A549 (cell line): ENCODE measurements at regions not wholly inside any gene's neighbourhood (a gene's known extent, or its start where the extent isn't known, plus 50 kb on each side); places are given as distances from the start of the nearest gene placed in this dataset.

Source experiments
- ATAC-seq, 2 experiments: fragments of 200-7000 bp in 1 of 2; fragments of >200 bp in 1 of 2; cut with Nextera tagmentation in 1 of 2; cut with Tn5 transposase in 1 of 2; 3 replicates each; pipeline versions ENCODE4 v1.8.0 to v1.9.1; 2018 to 2020; ENCODE audit warnings: mild to moderate bottlenecking in 1 of 2, moderate library complexity in 1 of 2
- CTCF ChIA-PET: fragments of 300-600 bp; sonication (Branson Sonifier 250); formaldehyde crosslinking; extraction: SDS; loops from one replicate; lab custom pipeline; 2021; ENCODE audit warnings: antibody characterized with exemption, inconsistent platforms; lab: Yijun Ruan, JAX
- POLR2A ChIA-PET: fragments of 350-600 bp; formaldehyde crosslinking; extraction: SDS; loops from one replicate; lab custom pipeline; 2021; ENCODE audit warnings: antibody characterized with exemption, inconsistent platforms; lab: Yijun Ruan, JAX
- DNase-seq, 2 experiments: peaks; one replicate each; pipeline versions ENCODE4 v3.0.0 to v3.0.0-alpha.2; 2011 to 2016; ENCODE audit warnings: low read depth in 1 of 2, low spot score in 1 of 2
- FAIRE-seq: peaks from 2 replicates; lab custom pipeline; 2011; peaks lifted over from hg19 to GRCh38; lab: Jason Lieb, UNC
- H3K27ac ChIP-seq, 2 experiments: fragments of >200 bp; sonication (Bioruptor Twin); formaldehyde crosslinking; 3 replicates each; pipeline ENCODE4 v1.5.1; 2016 to 2017
- H3K4me1 ChIP-seq: fragments of >200 bp; sonication (Bioruptor Twin); formaldehyde crosslinking; 3 replicates; pipeline ENCODE4 v1.6.1; 2016
- H3K4me2 ChIP-seq: fragments of >200 bp; sonication (Bioruptor Twin); formaldehyde crosslinking; 3 replicates; pipeline ENCODE4 v1.6.1; 2016
- H3K4me3 ChIP-seq: fragments of >200 bp; sonication (Bioruptor Twin); formaldehyde crosslinking; 3 replicates; pipeline ENCODE4 v1.5.1; 2016
- H3K9me3 ChIP-seq: fragments of >200 bp; sonication (Bioruptor Twin); formaldehyde crosslinking; 3 replicates; pipeline ENCODE4 v1.6.1; 2016
- BCL3 ChIP-seq: fragments of >200 bp; sonication (Bioruptor Twin); formaldehyde crosslinking; IDR thresholded peaks from 3 replicates; pipeline ENCODE4 v1.6.1; 2016
- CEBPB ChIP-seq, 2 experiments: fragments of >200 bp in 1 of 2; sonication (Bioruptor Twin) in 1 of 2; formaldehyde crosslinking in 1 of 2; IDR thresholded peaks; 2 replicates each; pipeline ENCODE4 v1.6.1; 2012 to 2016
- CHD4 ChIP-seq: fragments of 200-600 bp; sonication (generic); IDR thresholded peaks from 2 replicates; pipeline ENCODE4 v1.6.1; 2016; ENCODE audit warnings: antibody characterized with exemption, mild to moderate bottlenecking, borderline replicate concordance
- CTCF ChIP-seq: fragments of >200 bp; sonication (Bioruptor Twin); formaldehyde crosslinking; IDR thresholded peaks from 3 replicates; pipeline ENCODE4 v1.5.1; 2016
- EHF ChIP-seq: fragments of 250-450 bp; sonication (Bioruptor Pico); IDR thresholded peaks from 2 replicates; pipeline ENCODE4 v1.5.0; 2020; ENCODE audit warnings: mild to moderate bottlenecking
- ESRRA ChIP-seq: fragments of 150-350 bp; IDR thresholded peaks from 2 replicates; pipeline ENCODE4 v1.6.1; 2014; ENCODE audit warnings: mild to moderate bottlenecking, low read length, borderline replicate concordance
- FOXS1 ChIP-seq: fragments of 250-450 bp; sonication (Bioruptor Pico); IDR thresholded peaks from 2 replicates; pipeline ENCODE4 v1.5.0; 2020; ENCODE audit warnings: mild to moderate bottlenecking, moderate library complexity
- GATA3 ChIP-seq: IDR thresholded peaks from 2 replicates; pipeline ENCODE4 v1.6.1; 2012; ENCODE audit warnings: borderline replicate concordance
- KDM1A ChIP-seq: fragments of 200-600 bp; sonication (generic); IDR thresholded peaks from 2 replicates; pipeline ENCODE4 v1.6.1; 2016; ENCODE audit warnings: low read depth, mild to moderate bottlenecking
- MAFK ChIP-seq: fragments of 450-650 bp; IDR thresholded peaks from 2 replicates; pipeline ENCODE4 v1.6.1; 2014; ENCODE audit not compliant: partially characterized antibody
- MAZ ChIP-seq: fragments of 150-350 bp; IDR thresholded peaks from 2 replicates; pipeline ENCODE4 v1.6.1; 2014; ENCODE audit warnings: antibody characterized with exemption, low read depth, low read length, borderline replicate concordance
- MYC ChIP-seq: IDR thresholded peaks from 2 replicates; pipeline ENCODE4 v1.6.1; 2012; ENCODE audit warnings: mild to moderate bottlenecking, inconsistent platforms, low read length, improper control_type of control experiment, borderline replicate concordance
- NFE2L2 ChIP-seq: fragments of 150-350 bp; conservative IDR thresholded peaks from 2 replicates; pipeline ENCODE4 v1.6.1; 2014; ENCODE audit warnings: low read length
- RAD21 ChIP-seq, 2 experiments: fragments of >200 bp in 1 of 2; sonication (Bioruptor Twin) in 1 of 2; formaldehyde crosslinking in 1 of 2; IDR thresholded peaks in 1 of 2; conservative IDR thresholded peaks in 1 of 2; 2 replicates in 1 of 2; 3 replicates in 1 of 2; pipeline ENCODE4 v1.6.1; 2012 to 2018; ENCODE audit warnings: inconsistent platforms in 1 of 2
- RARB ChIP-seq: fragments of 250-450 bp; sonication (Bioruptor Pico); IDR thresholded peaks from 2 replicates; pipeline ENCODE4 v1.8.0; 2021; ENCODE audit warnings: mild to moderate bottlenecking, moderate library complexity
- TP53 ChIP-seq: fragments of 250-450 bp; sonication (Bioruptor Pico); IDR thresholded peaks from 2 replicates; pipeline ENCODE4 v1.5.0; 2021; ENCODE audit warnings: mild to moderate bottlenecking, moderate library complexity
- USF2 ChIP-seq: fragments of 450-650 bp; IDR thresholded peaks from 2 replicates; pipeline ENCODE4 v1.6.1; 2014; ENCODE audit warnings: antibody characterized with exemption
- ZFP36 ChIP-seq: fragments of 450-650 bp; IDR thresholded peaks from 2 replicates; pipeline ENCODE4 v1.6.1; 2014; ENCODE audit warnings: borderline replicate concordance; ENCODE audit not compliant: partially characterized antibody
- WGBS: methylation state at CpG from one replicate; pipeline ENCODE4 v1.1.6; 2017; ENCODE audit errors: missing lambda C conversion rate; 5-methylcytosine and 5-hydroxymethylcytosine counted together

GRCh38 chr2:120509991-120510735 is 164.2 kb downstream of the INHBB start (continued):
- TF ChIP-seq USF2 = no peak
- no peak for TF ChIP-seq ZFP36

- WGBS = 84% methylated on average over 11 of the region's 11 CpGs
- ATAC-seq = no peak
Measured at GRCh38 chr2:120510751-120511395, 164.9 kb downstream of the INHBB start.

GRCh38 chr2:120511536-120511935 is 165.6 kb downstream of the INHBB start:
- Histone ChIP-seq H3K4me1 (no peaks in the 10 kb centered on the region), H3K4me2 (no peak overlapping the region), H3K4me3 (no peak overlapping the region), H3K9me3 (no peaks in the 10 kb centered on the region), H3K27ac (no peak overlapping the region)
- ChIA-PET POLR2A (no interaction called here), CTCF (interaction anchor here (0.8 to 4.4 kb wide), 4 partner anchors 10 to 168 kb away, joined by 3 to 18 read pairs (median 5); no protein-coding TSS in a partner anchor)
- DNase-seq (no peak), FAIRE-seq (no peak), ATAC-seq (no peak)
- WGBS = 90% methylated on average over 18 of the region's 18 CpGs
- no peak for TF ChIP-seq MYC
- no peak for TF ChIP-seq ESRRA
- TF ChIP-seq MAFK = no peak
- TF ChIP-seq CEBPB (IDR thresholded peaks at IDR 0.05) = no peak
- no peak for TF ChIP-seq FOXS1
- no peak for TF ChIP-seq RARB (CRISPR knock-in tag)
- TF ChIP-seq CTCF = no peak
- TF ChIP-seq NFE2L2 = no peak
- no peak for TF ChIP-seq MAZ
- TF ChIP-seq EHF (CRISPR knock-in tag) = no peak
- TF ChIP-seq KDM1A = no peak
- TF ChIP-seq TP53 = no peak
- no peak for TF ChIP-seq USF2
- no peak for TF ChIP-seq CHD4

More at GRCh38 chr2:120510751-120511395, 164.9 kb downstream of the INHBB start:
- Histone ChIP-seq H3K4me2 (no peak overlapping the region), H3K27ac (no peak overlapping the region), H3K9me3 (no peaks in the 10 kb centered on the region), H3K4me3 (no peak overlapping the region), H3K4me1 (no peaks in the 10 kb centered on the region)
- CTCF ChIA-PET = interaction anchor here (1.1 to 4.4 kb wide), 3 partner anchors 11 to 168 kb away, joined by 3 to 18 read pairs (median 4); no protein-coding TSS in a partner anchor
- no peak for DNase-seq
- TF ChIP-seq RAD21 (conservative IDR thresholded peaks at IDR 0.05 in 1 of 2, IDR thresholded peaks at IDR 0.05 in 1 of 2) = no peak
- no peak for TF ChIP-seq BCL3
- TF ChIP-seq GATA3 = no peak
- no peak for TF ChIP-seq KDM1A
- POLR2A ChIA-PET = no interaction called here
- no peak for FAIRE-seq
